Neural cell (in vitro differentiated cells): ENCODE measurements at regions not wholly inside any gene's neighbourhood (a gene's known extent, or its start where the extent isn't known, plus 50 kb on each side); places are given as distances from the start of the nearest gene placed in this dataset.

Experiments used
- H2AFZ ChIP-seq: fragments of 200-600, 300-800 bp; sonication (generic), shearing (Covaris generic); 2 replicates; pipeline ENCODE4 v1.6.0; 2014; ENCODE audit warnings: low read depth, mild to moderate bottlenecking, antibody characterized with exemption, low read length, moderate library complexity
- H3F3A ChIP-seq: fragments of 200-600 bp; shearing (Covaris generic); 2 replicates; pipeline ENCODE4 v1.6.1; 2016; ENCODE audit warnings: mild to moderate bottlenecking, moderate library complexity, mixed read lengths, antibody characterized with exemption, low read length; ENCODE audit not compliant: insufficient read depth, poor library complexity, severe bottlenecking
- H3K27ac ChIP-seq: fragments of 200-600, 300-800 bp; sonication (generic), shearing (Covaris generic); 2 replicates; pipeline ENCODE4 v1.5.1; 2014; ENCODE audit warnings: mild to moderate bottlenecking, low read length, moderate library complexity
- H3K27me3 ChIP-seq: fragments of 300-800, 200-600 bp; sonication (generic), shearing (Covaris generic); 2 replicates; pipeline ENCODE4 v1.6.0; 2014; ENCODE audit warnings: mild to moderate bottlenecking, low read depth, low read length, moderate library complexity; ENCODE audit not compliant: insufficient read depth
- H3K36me3 ChIP-seq: fragments of 300-800, 200-600 bp; sonication (generic), shearing (Covaris generic); 2 replicates; pipeline ENCODE4 v1.5.1; 2014; ENCODE audit warnings: mild to moderate bottlenecking, antibody characterized with exemption, low read length, moderate library complexity; ENCODE audit not compliant: insufficient read depth
- H3K4me2 ChIP-seq: fragments of 300-800, 200-600 bp; sonication (generic), shearing (Covaris generic); 2 replicates; pipeline ENCODE4 v1.6.0; 2014; ENCODE audit warnings: mild to moderate bottlenecking, low read length
- H3K4me3 ChIP-seq: fragments of 300-800, 200-600 bp; sonication (generic), shearing (Covaris generic); 2 replicates; pipeline ENCODE4 v1.5.1; 2014; ENCODE audit warnings: mild to moderate bottlenecking, low read length, moderate library complexity
- H3K79me2 ChIP-seq: fragments of 200-600 bp; shearing (Covaris generic); replicated peaks from 2 replicates; pipeline ENCODE4 v1.6.0; 2014; ENCODE audit warnings: mild to moderate bottlenecking, low read length, moderate library complexity; ENCODE audit not compliant: insufficient read depth
- H3K9ac ChIP-seq: fragments of 300-800, 200-600 bp; sonication (generic), shearing (Covaris generic); 2 replicates; pipeline ENCODE4 v1.6.1; 2016; ENCODE audit warnings: mild to moderate bottlenecking, low read length, mixed read lengths
- H3K9me2 ChIP-seq: fragments of 200-600 bp; shearing (Covaris generic); 2 replicates; pipeline ENCODE4 v1.6.1; 2016; ENCODE audit warnings: mild to moderate bottlenecking, low read length, mixed read lengths; ENCODE audit not compliant: insufficient read depth
- H3K9me3 ChIP-seq: fragments of 200-600, 300-800 bp; sonication (generic), shearing (Covaris generic); 2 replicates; pipeline ENCODE4 v1.6.1; 2016; ENCODE audit warnings: mild to moderate bottlenecking, mixed run types, low read length, moderate library complexity, mixed read lengths
- H4K20me1 ChIP-seq: fragments of 200-600 bp; shearing (Covaris generic); 2 replicates; pipeline ENCODE4 v1.6.1; 2016; ENCODE audit warnings: mild to moderate bottlenecking, mixed run types; ENCODE audit not compliant: insufficient read depth
- CTCF ChIP-seq: fragments of 450-650 bp; IDR thresholded peaks from 2 replicates; pipeline ENCODE4 v1.5.1; 2014; ENCODE audit warnings: antibody characterized with exemption, mild to moderate bottlenecking, moderate library complexity; ENCODE audit not compliant: poor library complexity, severe bottlenecking
- EP300 ChIP-seq: fragments of 450-650 bp; conservative IDR thresholded peaks from 2 replicates; pipeline ENCODE4 v1.6.1; 2014; ENCODE audit warnings: antibody characterized with exemption, mild to moderate bottlenecking, moderate library complexity; ENCODE audit not compliant: poor library complexity, severe bottlenecking
- EZH2 ChIP-seq: fragments of 200-600, 300-800 bp; shearing (Covaris generic), sonication (generic); IDR thresholded peaks from 2 replicates; pipeline ENCODE4 v1.6.1; 2014; ENCODE audit warnings: antibody characterized with exemption, low read length, borderline replicate concordance, mild to moderate bottlenecking; ENCODE audit not compliant: insufficient read depth, poor library complexity, severe bottlenecking
- MXI1 ChIP-seq: fragments of 450-650 bp; conservative IDR thresholded peaks from 2 replicates; pipeline ENCODE4 v1.6.1; 2014; ENCODE audit warnings: antibody characterized with exemption, mild to moderate bottlenecking; ENCODE audit not compliant: poor library complexity, severe bottlenecking
- POLR2AphosphoS5 ChIP-seq: IDR thresholded peaks from 2 replicates; pipeline ENCODE4 v1.6.1; 2012
- RAD21 ChIP-seq: fragments of 450-650 bp; conservative IDR thresholded peaks from 2 replicates; pipeline ENCODE4 v1.6.1; 2014; ENCODE audit warnings: antibody characterized with exemption, mild to moderate bottlenecking, moderate library complexity
- REST ChIP-seq: IDR thresholded peaks from 2 replicates; pipeline ENCODE4 v1.6.1; 2012; ENCODE audit warnings: borderline replicate concordance
- SMC3 ChIP-seq: fragments of 450-650 bp; conservative IDR thresholded peaks from 2 replicates; pipeline ENCODE4 v1.6.1; 2014; ENCODE audit warnings: antibody characterized with exemption, mild to moderate bottlenecking, moderate library complexity; ENCODE audit not compliant: poor library complexity
- TAF1 ChIP-seq: IDR thresholded peaks from 2 replicates; pipeline ENCODE4 v1.6.1; 2012; ENCODE audit warnings: low read depth

DNA sequence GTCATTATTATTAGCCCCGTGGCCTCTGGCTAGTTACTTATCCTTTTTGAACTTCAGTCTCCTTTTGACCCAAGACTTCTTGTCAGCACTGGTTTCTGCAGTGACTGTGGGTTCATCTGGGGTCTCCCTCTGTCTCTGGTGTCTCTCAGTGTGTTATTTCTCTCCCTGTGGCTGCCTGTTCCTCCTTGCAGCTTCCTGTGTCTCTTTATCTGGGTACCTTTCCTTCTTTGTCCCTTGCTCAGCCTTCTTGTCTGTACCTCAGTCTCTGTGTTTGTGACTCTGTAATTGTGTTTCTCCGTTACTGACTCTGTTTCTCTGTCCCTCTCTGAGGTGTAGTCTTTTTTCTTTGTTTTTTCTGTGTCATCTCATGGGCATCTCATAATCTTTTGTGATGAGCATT is 102.6 kb upstream of the CDH11 start:
- Histone ChIP-seq H3K9ac (no peak overlapping the region), H3F3A (no peaks in the 10 kb centered on the region), H3K4me3 (no peak overlapping the region), H3K27ac (no peak overlapping the region), H3K79me2 (no peaks in the 10 kb centered on the region), H4K20me1 (no peaks in the 10 kb centered on the region), H3K9me2 (no peaks in the 10 kb centered on the region), H3K36me3 (no peaks in the 10 kb centered on the region), H3K4me2 (no peak overlapping the region), H3K9me3 (no peaks in the 10 kb centered on the region), H3K27me3 (no peaks in the 10 kb centered on the region), H2AFZ (no peak overlapping the region)
- TF ChIP-seq EZH2: no peak
- no peak for TF ChIP-seq SMC3
- no peak for TF ChIP-seq RAD21
- no peak for TF ChIP-seq POLR2AphosphoS5
- no peak for TF ChIP-seq MXI1
- no peak for TF ChIP-seq TAF1
- TF ChIP-seq EP300: no peak
- TF ChIP-seq REST: no peak
- TF ChIP-seq CTCF: no peak

DNA sequence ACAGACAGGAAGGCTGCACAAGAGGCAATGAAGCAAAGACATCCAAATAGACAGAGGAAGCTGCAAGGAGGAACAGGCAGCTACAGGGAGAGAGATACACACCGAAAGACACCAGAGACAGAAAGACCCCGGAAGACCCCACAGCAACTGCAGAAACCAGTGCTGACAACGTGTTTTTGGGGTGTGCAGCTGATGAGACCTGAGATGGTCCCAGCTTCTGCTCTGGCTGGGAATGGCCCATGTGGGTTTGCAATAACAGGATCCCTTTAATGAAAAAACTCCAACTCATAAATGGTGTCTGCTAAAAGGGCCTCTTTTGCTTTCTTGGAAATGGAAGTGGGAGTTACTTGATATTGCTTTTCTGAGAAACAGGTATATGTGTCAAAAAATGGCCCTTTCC is 101.5 kb upstream of the CDH11 start:
- Histone ChIP-seq H3K9ac (no peak overlapping the region), H3K36me3 (no peaks in the 10 kb centered on the region), H3K9me3 (no peaks in the 10 kb centered on the region), H3K9me2 (no peaks in the 10 kb centered on the region), H3K4me2 (no peak overlapping the region), H4K20me1 (no peaks in the 10 kb centered on the region), H3K27ac (no peak overlapping the region), H3K4me3 (no peak overlapping the region), H2AFZ (no peak overlapping the region), H3K27me3 (no peaks in the 10 kb centered on the region), H3K79me2 (no peaks in the 10 kb centered on the region), H3F3A (no peaks in the 10 kb centered on the region)
- TF ChIP-seq MXI1 (no peak), RAD21 (no peak), EP300 (no peak), SMC3 (no peak), EZH2 (no peak), CTCF (no peak), REST (no peak), TAF1 (no peak), POLR2AphosphoS5 (no peak)
